SKM-1 treated with dmso at 0.1 percent for 144 hours (cell line): ENCODE measurements at regions not wholly inside any gene's neighbourhood (a gene's known extent, or its start where the extent isn't known, plus 50 kb on each side); places are given as distances from the start of the nearest gene placed in this dataset.
"Not testable (repeated sequence)": the region's sequence is repeated elsewhere in the genome, so short reads cannot be mapped to it uniquely, and the experiment has no call there.

Experiments used
- DNase-seq: peaks from one replicate; lab custom pipeline; 2025; ENCODE audit not compliant: unreplicated experiment; lab: John Stamatoyannopoulos, UW

DNA sequence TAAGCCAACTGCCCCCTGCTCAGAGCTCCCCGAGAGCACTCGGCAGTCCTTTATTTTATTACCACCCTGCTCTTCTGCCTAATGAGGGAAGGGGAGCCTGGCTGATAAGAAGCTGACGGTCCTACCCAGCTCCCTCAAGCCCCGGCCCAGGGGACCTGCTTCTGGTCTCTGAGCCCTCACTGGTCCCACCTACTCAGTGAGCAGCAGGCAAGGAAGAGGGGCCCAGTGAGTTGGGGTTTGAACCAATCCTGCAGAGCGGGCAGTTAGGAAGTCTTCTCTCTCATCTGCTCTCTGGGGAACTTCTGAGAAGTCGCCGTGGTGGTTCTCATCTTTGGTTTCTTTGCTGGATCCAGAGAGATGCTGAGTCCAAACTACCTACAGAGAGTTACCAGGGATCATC, 218.9 kb downstream of the NDUFA10 start:
- DNase-seq, result no peak

GRCh38 chr2:239805414-239805813, 219.7 kb downstream of the NDUFA10 start:
- DNase-seq, result no peak

DNA sequence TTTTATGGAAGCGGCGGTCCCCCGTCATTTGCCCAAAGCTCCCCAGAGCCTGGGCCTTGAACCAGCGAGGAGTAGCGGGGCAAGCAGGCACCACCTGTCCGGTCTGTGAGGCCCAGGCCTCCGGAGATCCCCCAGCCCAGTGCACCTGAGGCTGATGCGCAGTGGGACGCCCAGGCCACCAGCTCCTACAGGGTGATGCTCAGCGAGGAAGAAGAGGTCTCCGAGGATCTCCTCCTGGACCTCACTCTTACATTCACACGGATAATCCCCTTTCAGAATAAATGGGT, 220.2 kb downstream of the NDUFA10 start:
- no peak for DNase-seq

- no peak for DNase-seq
Observed at GRCh38 chr2:239804161-239805042, 220.7 kb downstream of the NDUFA10 start.

DNA sequence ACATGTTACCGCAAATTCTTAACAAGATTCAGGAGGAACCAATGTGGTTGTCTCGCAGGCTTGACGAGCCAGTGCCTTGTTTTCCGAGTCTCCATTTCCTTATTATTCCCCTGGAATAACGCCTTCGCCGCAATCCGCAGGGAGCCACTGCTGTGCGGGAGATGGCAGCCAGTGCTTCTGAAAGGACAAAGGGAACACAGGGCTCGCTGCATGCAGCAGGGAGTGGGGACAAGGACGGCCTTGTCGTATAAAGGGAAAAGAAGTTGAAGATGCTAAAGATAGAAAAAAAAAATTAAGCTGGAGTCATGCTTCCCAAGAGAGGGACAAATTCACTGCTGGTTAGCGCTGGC, 221.4 kb downstream of the NDUFA10 start:
- no peak for DNase-seq

GRCh38 chr2:239803102-239803765, 221.9 kb downstream of the NDUFA10 start:
- DNase-seq, result no peak

- no peak for DNase-seq
Observed at GRCh38 chr2:239802185-239802649, 222.9 kb downstream of the NDUFA10 start.

DNA sequence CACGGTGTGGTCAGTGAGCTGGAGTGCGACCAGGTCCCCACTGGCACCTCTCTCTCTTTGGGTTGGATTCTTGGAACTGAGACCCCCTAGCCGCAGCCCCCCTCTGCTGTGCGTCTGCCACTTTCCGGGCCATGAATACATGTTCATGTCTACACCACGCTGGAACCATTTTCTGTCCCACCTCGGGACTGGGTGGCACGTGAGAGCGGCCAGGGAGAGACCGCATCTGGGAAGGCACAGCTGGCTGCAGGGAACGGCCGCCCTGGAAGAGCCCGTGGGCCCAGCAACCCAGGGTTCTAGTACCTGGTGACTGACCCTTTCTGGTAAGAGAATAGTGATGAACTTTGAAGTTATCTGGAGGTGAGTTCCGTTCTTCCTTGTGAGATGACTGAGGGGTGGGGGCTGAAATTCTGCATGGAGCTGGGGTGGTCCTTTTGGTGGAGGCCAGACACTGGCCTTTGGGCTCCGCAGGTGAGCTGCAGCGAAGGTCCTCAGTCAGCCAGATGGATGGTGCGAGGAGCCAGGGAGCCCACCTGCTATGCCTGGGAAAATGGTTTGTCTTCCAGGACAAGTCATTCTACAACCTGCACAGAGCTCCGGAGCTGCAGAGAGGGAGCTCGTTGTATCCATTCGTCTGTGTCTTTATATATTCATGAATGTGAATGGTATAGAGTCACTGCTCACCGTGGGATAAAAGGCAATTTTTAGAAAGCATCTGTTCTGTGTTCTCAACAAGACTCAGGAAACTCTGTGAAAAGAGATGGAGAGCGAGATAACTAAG, 223.5 kb downstream of the NDUFA10 start:
- DNase-seq, result no peak

DNA sequence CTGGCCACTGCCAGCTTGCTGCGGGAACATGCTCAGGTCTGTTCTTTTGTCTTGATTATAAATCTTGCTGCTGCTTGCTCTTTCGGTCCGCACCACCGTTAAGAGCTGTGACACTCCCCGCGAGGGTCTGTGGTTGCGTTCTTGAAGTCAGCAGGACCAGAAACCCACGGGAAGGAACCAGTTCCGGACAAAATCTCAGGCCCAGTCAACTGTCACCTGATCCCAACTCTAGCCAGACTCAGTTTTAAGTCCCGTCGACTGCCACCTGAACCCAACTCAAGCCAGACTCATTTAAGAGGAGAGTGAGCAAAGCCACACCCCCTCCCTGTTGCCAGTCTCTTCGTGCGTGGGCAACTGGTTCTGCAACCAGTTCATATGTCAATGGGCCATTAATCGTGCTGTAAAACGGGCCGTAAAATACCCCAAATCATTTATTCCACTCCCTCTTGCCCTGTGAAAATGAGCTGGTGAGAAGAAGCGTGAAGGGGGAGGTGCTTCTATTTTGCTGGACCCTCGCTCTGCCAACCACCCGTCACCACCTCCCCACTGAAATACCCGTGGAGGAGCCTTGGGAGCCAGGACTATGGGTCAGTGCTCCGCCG, 224.3 kb downstream of the NDUFA10 start:
- DNase-seq, result no peak

DNA sequence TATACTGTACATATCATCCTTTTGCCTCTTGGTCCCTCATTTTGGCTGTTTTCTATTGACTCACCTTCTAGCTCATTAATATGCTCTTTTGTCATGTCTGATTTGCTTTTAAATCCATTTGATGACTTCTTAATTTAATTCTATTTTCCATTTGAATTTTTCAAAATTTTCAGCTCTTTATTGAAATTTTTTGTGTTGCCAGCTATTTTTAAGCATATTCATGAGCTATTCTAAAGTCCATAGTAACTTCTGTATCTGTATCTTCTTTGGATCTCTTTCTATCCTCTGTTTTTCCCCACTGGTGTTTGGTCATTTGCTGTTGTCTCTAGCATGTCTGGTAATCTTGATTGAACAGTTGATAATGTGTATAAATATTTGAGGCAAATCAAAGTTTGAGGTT, 227.8 kb downstream of the NDUFA10 start:
- no peak for DNase-seq

DNA sequence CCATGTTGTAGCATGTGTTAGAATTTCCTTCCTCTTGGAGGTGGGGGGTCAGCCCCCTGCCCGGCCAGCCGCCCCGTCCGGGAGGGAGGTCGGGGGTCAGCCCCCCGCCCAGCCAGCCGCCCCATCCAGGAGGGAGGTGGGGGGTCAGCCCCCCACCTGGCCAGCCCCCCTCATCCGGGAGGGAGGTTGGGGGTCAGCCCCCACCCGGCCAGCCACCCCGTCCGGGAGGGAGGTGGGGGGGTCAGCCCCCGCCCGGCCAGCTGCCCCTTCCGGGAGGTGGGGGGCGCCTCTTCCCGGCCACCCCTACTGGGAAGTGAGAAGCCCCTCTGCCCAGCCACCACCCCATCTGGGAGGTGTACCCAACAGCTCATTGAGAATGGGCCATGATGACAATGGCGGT, 229.4 kb downstream of the NDUFA10 start:
- DNase-seq, result not testable (repeated sequence)

- no peak for DNase-seq
Observed at GRCh38 chr2:239793836-239794235, 231.3 kb downstream of the NDUFA10 start.

GRCh38 chr2:239793086-239793485, 232.1 kb downstream of the NDUFA10 start:
- DNase-seq, result no peak

DNA sequence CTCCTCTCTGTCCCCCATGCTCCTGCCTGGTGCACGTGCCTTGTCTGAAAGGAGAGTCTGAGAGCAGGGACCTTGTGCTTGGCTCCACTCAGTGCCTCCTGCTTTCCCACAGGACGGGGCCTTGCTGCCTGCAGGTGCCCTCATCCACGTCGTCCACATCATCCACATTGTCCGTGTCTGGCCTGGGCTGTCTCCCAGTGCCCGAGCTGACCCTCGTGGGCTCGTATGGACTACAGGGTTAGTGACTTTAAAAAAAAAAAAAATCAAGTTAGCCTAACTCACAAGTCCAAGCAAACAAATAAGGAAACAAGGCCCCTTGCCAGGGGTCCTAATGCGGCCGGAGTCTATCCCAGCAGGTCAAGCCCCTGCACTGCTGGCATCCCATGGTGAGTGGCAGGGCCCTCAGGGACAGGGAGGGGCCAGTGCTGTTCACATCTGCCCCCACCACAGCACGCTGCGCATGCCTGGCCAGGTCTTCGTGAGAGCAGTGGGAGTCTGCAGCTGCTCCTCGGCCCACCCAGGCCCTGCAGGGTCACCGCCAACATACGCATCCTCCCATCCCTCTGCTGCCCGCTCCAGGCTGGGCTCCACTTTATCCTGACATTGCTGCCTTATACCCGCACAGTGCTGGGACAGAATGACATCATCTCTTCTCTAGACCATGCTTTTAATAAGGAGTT, 232.6 kb downstream of the NDUFA10 start:
- no peak for DNase-seq

- no peak for DNase-seq
Observed at GRCh38 chr2:239791526-239792404, 233.4 kb downstream of the NDUFA10 start.

- DNase-seq, result no peak
Observed at GRCh38 chr2:239790721-239791120, 234.4 kb downstream of the NDUFA10 start.

- DNase-seq, result no peak
Observed at GRCh38 chr2:239790313-239790712, 234.8 kb downstream of the NDUFA10 start.

DNA sequence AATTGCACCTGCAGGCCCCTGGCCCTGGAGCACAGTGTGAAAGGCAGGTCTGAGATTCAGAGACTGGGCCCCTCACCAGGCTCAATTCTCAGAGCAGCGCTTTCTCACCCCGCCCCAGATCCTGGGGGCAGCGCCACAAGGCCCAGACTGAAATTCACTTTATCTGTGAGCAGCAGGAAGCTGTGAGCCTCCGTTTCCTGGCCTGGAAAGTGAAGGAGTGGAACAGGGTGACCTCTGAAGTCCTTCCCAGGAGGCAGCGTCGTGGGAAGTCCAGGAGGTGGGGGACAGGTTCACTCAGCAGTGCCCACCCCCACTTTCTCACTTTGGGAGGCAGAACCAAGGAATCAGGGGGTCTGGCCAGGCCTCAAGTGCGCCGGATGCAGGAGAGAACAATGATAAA, 235.4 kb downstream of the NDUFA10 start:
- DNase-seq, result no peak

- no peak for DNase-seq
Observed at GRCh38 chr2:239788576-239789098, 236.5 kb downstream of the NDUFA10 start.
